ENCODE measurements at regions not wholly inside any gene's neighbourhood (a gene's known extent, or its start where the extent isn't known, plus 50 kb on each side); places are given as distances from the start of the nearest gene placed in this dataset.

DNA sequence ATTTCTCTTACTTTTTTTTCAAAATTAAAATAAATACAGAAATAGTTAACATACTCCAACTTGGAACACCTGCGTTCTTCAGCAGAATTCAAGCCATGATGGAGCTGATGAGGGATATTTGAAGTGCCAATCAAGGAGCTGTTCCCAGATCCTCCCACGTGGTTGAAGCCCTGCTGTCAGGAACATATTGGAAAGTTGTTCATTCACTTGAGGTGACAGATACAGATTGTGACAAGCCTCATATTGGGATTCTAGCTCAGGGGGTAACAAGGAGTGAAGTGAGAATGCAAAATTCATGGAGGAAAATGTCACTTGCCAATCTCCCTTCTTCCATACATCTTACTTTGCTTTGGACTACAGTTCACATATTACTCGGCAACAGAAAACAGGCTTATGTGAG is 2670.8 kb downstream of the PCDH7 start:
- intact Hi-C loops (cut with DNase I, micrococcal nuclease): no loop called here
- H3K4me3 Mint-ChIP-seq: no peak overlapping the region
- no peaks in the 10 kb centered on the region for H3K4me1 Mint-ChIP-seq

DNA sequence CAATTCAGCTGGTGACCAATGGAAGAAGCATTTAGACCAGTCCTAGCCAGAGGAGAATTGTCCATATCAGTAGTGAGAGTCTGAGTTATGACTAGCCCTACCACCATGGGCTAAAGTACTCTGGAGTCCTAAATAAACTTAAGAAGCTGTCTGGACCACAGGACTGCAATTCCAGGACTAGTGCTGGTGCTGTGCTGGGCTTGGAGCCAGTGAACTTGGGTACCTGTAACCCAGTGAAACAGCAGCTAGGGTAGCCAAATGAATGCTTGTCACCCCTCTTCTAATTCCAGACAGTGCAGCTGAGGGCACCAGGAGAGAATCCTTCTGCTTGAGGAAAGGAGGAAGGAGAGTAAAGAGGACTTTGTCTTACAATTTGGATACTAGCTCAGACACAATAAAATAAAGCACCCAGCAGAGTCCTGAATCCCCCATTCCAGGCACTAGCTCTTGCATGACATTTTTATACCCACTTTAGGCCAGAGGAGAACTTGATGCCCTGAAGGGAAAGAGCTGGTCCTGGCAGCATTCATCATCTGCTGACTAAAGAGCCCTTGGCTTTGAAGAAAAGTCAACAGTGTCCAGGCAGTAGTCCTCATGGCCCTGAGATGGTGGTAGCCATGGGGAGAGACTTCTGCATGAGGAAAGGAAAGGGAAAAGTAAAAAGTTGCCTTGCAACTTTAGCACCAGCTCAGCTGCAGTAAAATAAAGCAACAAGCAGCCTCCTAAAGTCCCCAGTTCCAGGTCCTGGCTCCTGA is 2675.7 kb downstream of the PCDH7 start:
- intact Hi-C loops (cut with DNase I, micrococcal nuclease): no loop called here
- POLR2A ChIA-PET: no interaction called here
- no peak for DNase-seq
- Mint-ChIP-seq H3K4me3 (no peak overlapping the region), H3K9me3 (ENCODE audit: low read depth) (peaks cover 13% of the 10 kb centered on the region), H3K4me1 (no peaks in the 10 kb centered on the region), H3K36me3 (ENCODE audit: low read depth) (no peaks in the 10 kb centered on the region), H3K27ac (no peak overlapping the region), H3K27me3 (no peaks in the 10 kb centered on the region)
- CTCF ChIA-PET: no interaction called here
- ATAC-seq: no peak

More for the DNA sequence above, 2670.8 kb downstream of the PCDH7 start:
- no peaks in the 10 kb centered on the region for H3K36me3 Mint-ChIP-seq (ENCODE audit: low read depth)
- H3K9me3 Mint-ChIP-seq (ENCODE audit: low read depth): peaks cover 2% of the 10 kb centered on the region
- ChIA-PET POLR2A (no interaction called here), CTCF (interaction anchor here (0.5 kb wide), 1 partner anchor 53 kb away, joined by 3 read pairs; no protein-coding TSS in a partner anchor)
- H3K27ac Mint-ChIP-seq: no peak overlapping the region
- no peak for DNase-seq
- ATAC-seq: no peak
- no peaks in the 10 kb centered on the region for H3K27me3 Mint-ChIP-seq

DNA sequence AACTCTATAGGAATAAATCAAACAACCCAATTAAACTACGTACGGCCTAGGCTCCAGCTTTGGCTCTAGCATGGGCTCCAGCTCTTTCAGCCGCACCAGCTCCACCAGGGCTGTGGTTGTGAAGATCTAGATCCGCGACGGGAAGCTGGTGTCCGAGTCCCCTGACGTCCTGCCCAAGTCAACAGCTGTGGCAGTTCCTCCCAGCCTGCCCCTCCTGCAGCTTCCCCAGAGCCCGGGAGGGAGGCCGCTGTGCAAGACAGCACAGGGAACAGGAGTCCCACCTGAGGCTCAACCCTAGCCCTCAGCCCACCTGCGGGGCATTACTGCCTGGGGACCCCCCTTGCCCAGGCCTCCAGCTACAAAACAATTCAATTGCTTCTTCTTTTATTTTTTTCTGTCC is 2680.3 kb downstream of the PCDH7 start:
- no peaks in the 10 kb centered on the region for H3K27me3 Mint-ChIP-seq

DNA sequence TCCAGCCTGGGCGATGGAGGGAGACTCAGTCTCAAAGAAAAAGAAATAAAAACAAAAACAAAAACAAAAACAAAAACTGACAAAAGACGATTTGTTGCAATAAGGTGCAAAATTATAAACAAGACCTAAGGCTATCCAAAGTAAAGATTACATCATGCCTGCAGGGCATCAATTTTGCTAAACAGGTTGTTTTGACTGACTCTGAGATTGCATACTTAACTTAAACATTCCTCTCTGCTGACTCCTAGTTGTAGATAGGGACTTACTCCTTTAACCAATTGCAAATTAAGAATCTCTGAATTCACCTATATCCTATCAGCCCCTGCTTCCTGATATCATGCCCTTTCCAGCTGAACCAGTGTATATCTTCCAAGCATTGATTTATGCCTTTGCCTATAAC is 2687.3 kb downstream of the PCDH7 start:
- no peak overlapping the region for H3K27ac Mint-ChIP-seq
- intact Hi-C loops (cut with DNase I, micrococcal nuclease): no loop called here
- ChIA-PET CTCF (no interaction called here), POLR2A (no interaction called here)
- H3K4me1 Mint-ChIP-seq: no peaks in the 10 kb centered on the region
- ATAC-seq (no peak), DNase-seq (no peak)
- no peaks in the 10 kb centered on the region for H3K27me3 Mint-ChIP-seq
- H3K36me3 Mint-ChIP-seq (ENCODE audit: low read depth): no peaks in the 10 kb centered on the region
- no peak overlapping the region for H3K4me3 Mint-ChIP-seq
- H3K9me3 Mint-ChIP-seq (ENCODE audit: low read depth): peaks cover 7% of the 10 kb centered on the region

More for the DNA sequence above, 2680.3 kb downstream of the PCDH7 start:
- Mint-ChIP-seq H3K4me3 (no peak overlapping the region), H3K27ac (no peak overlapping the region), H3K4me1 (no peaks in the 10 kb centered on the region), H3K36me3 (ENCODE audit: low read depth) (no peaks in the 10 kb centered on the region), H3K9me3 (ENCODE audit: low read depth) (peaks cover 17% of the 10 kb centered on the region)
- no peak for ATAC-seq
- CTCF ChIA-PET: no interaction called here
- POLR2A ChIA-PET: no interaction called here
- DNase-seq: no peak
- intact Hi-C loops (cut with DNase I, micrococcal nuclease): no loop called here

DNA sequence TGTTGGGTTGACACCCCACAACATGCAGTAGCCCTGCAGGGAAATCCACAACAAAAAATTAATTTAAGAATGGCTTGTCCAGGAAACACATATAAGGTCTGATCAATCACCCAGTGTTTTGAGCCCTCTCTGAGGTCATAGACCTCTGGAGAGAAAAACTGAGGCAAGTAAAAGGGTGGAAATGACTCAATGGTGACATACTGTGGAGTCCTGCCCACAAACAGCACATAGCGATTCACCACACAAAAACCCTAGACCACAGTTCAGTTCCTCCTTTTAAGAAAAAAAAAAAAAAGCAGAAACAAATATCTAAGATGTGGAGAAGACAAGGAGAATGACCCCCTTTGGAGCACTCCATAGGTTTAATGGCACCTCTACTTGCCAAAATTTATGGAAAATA is 2691.0 kb downstream of the PCDH7 start:
- POLR2A ChIA-PET: no interaction called here
- no peaks in the 10 kb centered on the region for H3K27me3 Mint-ChIP-seq
- CTCF ChIA-PET: no interaction called here
- no peak overlapping the region for H3K4me3 Mint-ChIP-seq
- peaks cover 12% of the 10 kb centered on the region for H3K9me3 Mint-ChIP-seq (ENCODE audit: low read depth)
- intact Hi-C loops (cut with DNase I, micrococcal nuclease): no loop called here
- no peak for ATAC-seq
- H3K27ac Mint-ChIP-seq: no peak overlapping the region
- H3K4me1 Mint-ChIP-seq: no peaks in the 10 kb centered on the region
- H3K36me3 Mint-ChIP-seq (ENCODE audit: low read depth): no peaks in the 10 kb centered on the region
- DNase-seq: no peak

DNA sequence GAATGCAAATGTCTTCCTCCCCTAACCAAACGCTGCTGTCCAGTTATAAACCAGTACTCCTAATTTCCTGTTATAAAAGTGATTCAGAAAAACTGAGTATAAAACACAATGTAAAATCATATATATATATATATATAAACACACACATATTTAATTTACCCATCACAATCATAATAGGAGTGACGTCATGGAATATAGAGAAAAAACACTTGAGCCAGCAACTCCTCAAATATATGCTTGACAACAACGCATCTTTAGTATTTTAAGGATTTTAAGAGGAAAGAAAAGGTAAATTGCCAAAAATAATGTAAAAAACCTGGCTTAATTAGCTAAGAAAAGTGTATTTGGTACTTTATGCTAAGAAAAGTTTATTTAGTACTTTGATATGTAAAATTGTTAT is 2701.7 kb downstream of the PCDH7 start:
- Mint-ChIP-seq H3K27me3 (no peaks in the 10 kb centered on the region), H3K27ac (no peak overlapping the region), H3K9me3 (ENCODE audit: low read depth) (peaks cover 9% of the 10 kb centered on the region), H3K4me3 (no peak overlapping the region), H3K36me3 (ENCODE audit: low read depth) (no peaks in the 10 kb centered on the region), H3K4me1 (no peaks in the 10 kb centered on the region)
- ATAC-seq: no peak
- ChIA-PET POLR2A (no interaction called here), CTCF (interaction anchor here (0.7 kb wide), 1 partner anchor 113 kb away, joined by 3 read pairs; no protein-coding TSS in a partner anchor)
- intact Hi-C loops (cut with DNase I, micrococcal nuclease): no loop called here
- no peak for DNase-seq

DNA sequence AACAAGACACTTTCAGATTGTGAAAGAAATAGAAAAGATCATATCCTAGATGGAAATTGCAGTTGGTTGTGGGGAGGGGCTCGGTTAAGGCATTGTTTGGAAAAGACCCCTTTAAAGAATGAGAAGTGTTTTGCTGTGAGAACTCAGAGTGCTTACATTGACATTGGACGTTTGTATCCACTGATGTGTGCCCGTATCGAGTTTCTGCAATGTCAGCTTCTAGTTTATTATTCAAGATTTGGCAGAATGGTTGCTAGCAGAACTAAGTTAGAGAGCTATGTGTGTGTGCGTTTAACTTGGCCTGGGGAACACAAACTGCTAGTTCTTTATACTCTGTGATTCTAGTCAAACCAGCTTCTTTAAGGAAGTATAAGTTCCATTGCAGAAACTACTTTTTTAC is 2702.5 kb downstream of the PCDH7 start:
- H3K9me3 Mint-ChIP-seq (ENCODE audit: low read depth): peaks cover 9% of the 10 kb centered on the region
- intact Hi-C loops (cut with DNase I, micrococcal nuclease): no loop called here
- no peak overlapping the region for H3K27ac Mint-ChIP-seq
- ChIA-PET CTCF (interaction anchor here (0.7 kb wide), 1 partner anchor 113 kb away, joined by 3 read pairs; no protein-coding TSS in a partner anchor), POLR2A (no interaction called here)
- no peaks in the 10 kb centered on the region for H3K36me3 Mint-ChIP-seq (ENCODE audit: low read depth)
- ATAC-seq: no peak
- H3K4me3 Mint-ChIP-seq: no peak overlapping the region
- no peaks in the 10 kb centered on the region for H3K4me1 Mint-ChIP-seq
- DNase-seq: no peak
- H3K27me3 Mint-ChIP-seq: no peaks in the 10 kb centered on the region

DNA sequence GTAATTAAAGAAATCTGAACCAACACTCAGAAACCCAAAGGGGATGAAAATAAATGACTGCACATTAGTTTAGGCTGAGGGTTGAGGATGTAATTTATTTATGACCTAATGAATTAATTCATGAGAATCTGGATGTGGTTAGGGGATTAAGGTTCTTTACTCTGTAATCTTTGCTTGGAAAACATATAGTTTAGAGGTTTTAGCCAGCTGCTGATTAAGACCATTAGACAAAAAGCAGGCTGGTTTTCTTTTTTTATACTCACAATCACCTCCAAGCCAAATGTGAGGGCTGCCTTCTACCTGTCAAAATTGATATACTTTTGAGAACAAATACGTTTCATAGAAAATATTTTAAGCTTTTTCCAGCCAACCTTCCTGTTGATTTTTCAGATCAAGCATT is 2705.8 kb downstream of the PCDH7 start:
- Mint-ChIP-seq H3K36me3 (ENCODE audit: low read depth) (no peaks in the 10 kb centered on the region), H3K4me3 (no peak overlapping the region), H3K27me3 (no peaks in the 10 kb centered on the region), H3K27ac (no peak overlapping the region), H3K4me1 (no peaks in the 10 kb centered on the region), H3K9me3 (ENCODE audit: low read depth) (peaks cover 9% of the 10 kb centered on the region)
- no peak for ATAC-seq
- POLR2A ChIA-PET: no interaction called here
- CTCF ChIA-PET: no interaction called here
- DNase-seq: no peak
- intact Hi-C loops (cut with DNase I, micrococcal nuclease): no loop called here

DNA sequence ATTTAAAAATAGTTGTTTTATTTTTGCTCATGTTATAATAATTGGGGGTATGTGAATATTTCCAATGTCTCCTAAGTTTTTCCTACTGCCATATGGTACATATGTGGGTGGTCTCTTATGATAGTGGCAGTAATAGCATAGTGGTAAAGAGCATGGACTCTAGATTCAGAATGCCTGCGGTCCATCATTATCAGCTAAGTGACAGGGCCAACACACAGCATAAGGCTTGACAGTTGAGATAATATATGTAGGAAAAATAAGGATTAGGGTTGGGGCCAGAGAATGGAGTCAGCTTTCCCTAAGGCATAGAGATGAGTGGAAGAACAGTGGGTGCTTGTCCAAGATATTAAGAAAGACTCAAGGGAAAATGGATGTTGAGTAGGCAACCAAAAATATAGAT is 2707.5 kb downstream of the PCDH7 start:
- POLR2A ChIA-PET: no interaction called here
- intact Hi-C loops (cut with DNase I, micrococcal nuclease): no loop called here
- Mint-ChIP-seq H3K4me1 (no peaks in the 10 kb centered on the region), H3K4me3 (no peak overlapping the region), H3K9me3 (ENCODE audit: low read depth) (peaks cover 9% of the 10 kb centered on the region), H3K27me3 (no peaks in the 10 kb centered on the region), H3K27ac (no peak overlapping the region), H3K36me3 (ENCODE audit: low read depth) (no peaks in the 10 kb centered on the region)
- CTCF ChIA-PET: interaction anchor here (0.9 kb wide), 1 partner anchor 441 kb away, joined by 3 read pairs; no protein-coding TSS in a partner anchor
- ATAC-seq (no peak), DNase-seq (no peak)

DNA sequence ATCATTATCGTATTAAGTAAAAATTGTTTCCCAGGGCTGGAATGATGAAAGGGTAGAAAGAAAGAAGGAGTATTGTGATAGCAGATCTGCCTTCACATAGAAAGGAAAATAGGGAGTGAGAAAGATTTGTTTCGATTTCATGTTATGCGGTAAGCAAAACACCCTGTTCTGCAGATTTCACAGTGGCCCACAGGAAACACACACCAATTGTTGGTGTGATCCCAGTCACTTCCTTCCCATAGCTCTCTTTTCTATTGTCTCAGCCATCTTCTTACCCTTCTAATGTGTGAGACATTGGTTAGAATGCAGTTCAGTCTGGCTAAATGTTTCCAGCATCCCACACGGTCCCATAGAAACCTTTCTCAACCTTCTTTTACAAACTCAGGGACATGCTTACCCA is 2709.8 kb downstream of the PCDH7 start:
- Mint-ChIP-seq H3K36me3 (ENCODE audit: low read depth) (no peaks in the 10 kb centered on the region), H3K4me3 (no peak overlapping the region), H3K4me1 (no peaks in the 10 kb centered on the region), H3K27ac (no peak overlapping the region), H3K9me3 (ENCODE audit: low read depth) (peaks cover 8% of the 10 kb centered on the region), H3K27me3 (no peaks in the 10 kb centered on the region)
- ATAC-seq (no peak), DNase-seq (no peak)
- CTCF ChIA-PET: no interaction called here
- intact Hi-C loops (cut with DNase I, micrococcal nuclease): no loop called here
- POLR2A ChIA-PET: no interaction called here

DNA sequence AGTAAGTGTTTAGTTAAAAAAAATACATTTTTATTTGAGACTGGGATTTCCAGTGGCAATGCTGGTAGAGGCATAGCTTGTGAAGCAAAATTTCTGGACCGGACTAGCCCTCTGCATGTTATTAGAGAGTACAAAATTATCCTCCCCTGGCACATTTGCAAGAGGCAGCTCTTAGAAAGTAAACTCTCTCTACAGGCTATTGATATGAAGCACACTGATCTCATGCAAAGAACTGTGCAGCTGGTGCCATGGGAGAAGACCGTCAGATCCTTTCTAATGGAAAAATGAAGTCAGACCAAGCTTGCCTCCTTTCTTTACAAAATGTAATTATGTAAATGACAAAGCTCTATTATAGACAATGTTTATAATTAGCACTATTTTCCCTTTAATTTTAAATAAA is 2717.2 kb downstream of the PCDH7 start:
- ChIA-PET POLR2A (no interaction called here), CTCF (interaction anchor here (0.6 kb wide), 1 partner anchor 84 kb away, joined by 3 read pairs; no protein-coding TSS in a partner anchor)
- H3K36me3 Mint-ChIP-seq (ENCODE audit: low read depth): no peaks in the 10 kb centered on the region
- no peak overlapping the region for H3K27ac Mint-ChIP-seq
- intact Hi-C loops (cut with DNase I, micrococcal nuclease): no loop called here
- peaks cover 3% of the 10 kb centered on the region for H3K9me3 Mint-ChIP-seq (ENCODE audit: low read depth)
- DNase-seq: no peak
- H3K27me3 Mint-ChIP-seq: no peaks in the 10 kb centered on the region
- no peak for ATAC-seq
- no peaks in the 10 kb centered on the region for H3K4me1 Mint-ChIP-seq
- no peak overlapping the region for H3K4me3 Mint-ChIP-seq

DNA sequence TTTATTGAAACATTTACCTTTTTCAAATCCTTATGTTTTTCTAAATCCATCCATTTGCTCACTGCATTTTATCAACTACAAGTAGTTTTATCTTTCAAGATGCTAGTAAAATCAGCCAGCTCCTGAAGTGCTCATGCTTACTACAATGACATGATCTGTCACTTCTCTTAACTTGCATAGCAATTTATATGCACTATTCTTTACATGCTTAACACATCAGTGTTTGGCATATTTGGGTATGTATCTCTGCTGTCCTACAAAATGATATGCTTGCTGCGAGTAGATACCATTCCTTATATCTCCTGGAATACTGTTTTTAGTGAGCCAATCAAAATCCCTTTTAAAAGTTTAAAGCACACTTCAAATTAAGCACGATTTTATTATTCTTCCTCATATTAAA is 2726.8 kb downstream of the PCDH7 start:
- H3K27ac Mint-ChIP-seq: no peak overlapping the region
- intact Hi-C loops (cut with DNase I, micrococcal nuclease): no loop called here
- POLR2A ChIA-PET: no interaction called here
- H3K4me3 Mint-ChIP-seq: no peak overlapping the region
- DNase-seq (no peak), ATAC-seq (no peak)
- CTCF ChIA-PET: no interaction called here
- no peaks in the 10 kb centered on the region for H3K4me1 Mint-ChIP-seq
- H3K36me3 Mint-ChIP-seq (ENCODE audit: low read depth): no peaks in the 10 kb centered on the region
- H3K9me3 Mint-ChIP-seq (ENCODE audit: low read depth): peaks cover 1% of the 10 kb centered on the region
- H3K27me3 Mint-ChIP-seq: no peaks in the 10 kb centered on the region
